ENCODE measurements at regions not wholly inside any gene's neighbourhood (a gene's known extent, or its start where the extent isn't known, plus 50 kb on each side); places are given as distances from the start of the nearest gene placed in this dataset.
"Not testable (repeated sequence)": the region's sequence is repeated elsewhere in the genome, so short reads cannot be mapped to it uniquely, and the experiment has no call there.

DNA sequence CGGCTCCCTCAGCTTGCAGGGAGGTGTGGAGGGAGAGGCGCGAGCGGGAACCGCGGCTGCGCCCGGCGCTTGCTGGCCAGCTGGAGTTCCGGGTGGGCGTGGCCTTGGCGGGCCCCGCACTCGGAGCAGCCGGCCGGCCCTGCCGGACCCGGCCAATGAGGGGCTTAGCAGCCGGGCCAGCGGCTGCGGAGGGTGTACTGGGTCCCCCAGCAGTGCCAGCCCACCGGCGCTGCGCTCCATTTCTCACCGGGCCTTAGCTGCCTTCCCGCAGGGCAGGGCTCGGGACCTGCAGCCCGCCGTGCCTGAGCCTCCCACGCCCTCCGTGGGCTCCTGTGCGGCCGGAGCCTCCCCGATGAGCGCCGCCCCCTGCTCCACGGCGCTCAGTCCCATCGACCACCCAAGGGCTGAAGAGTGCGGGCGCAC lies 206.0 kb downstream of the ZWINT start:
- TF ChIP-seq, protein P1, sequence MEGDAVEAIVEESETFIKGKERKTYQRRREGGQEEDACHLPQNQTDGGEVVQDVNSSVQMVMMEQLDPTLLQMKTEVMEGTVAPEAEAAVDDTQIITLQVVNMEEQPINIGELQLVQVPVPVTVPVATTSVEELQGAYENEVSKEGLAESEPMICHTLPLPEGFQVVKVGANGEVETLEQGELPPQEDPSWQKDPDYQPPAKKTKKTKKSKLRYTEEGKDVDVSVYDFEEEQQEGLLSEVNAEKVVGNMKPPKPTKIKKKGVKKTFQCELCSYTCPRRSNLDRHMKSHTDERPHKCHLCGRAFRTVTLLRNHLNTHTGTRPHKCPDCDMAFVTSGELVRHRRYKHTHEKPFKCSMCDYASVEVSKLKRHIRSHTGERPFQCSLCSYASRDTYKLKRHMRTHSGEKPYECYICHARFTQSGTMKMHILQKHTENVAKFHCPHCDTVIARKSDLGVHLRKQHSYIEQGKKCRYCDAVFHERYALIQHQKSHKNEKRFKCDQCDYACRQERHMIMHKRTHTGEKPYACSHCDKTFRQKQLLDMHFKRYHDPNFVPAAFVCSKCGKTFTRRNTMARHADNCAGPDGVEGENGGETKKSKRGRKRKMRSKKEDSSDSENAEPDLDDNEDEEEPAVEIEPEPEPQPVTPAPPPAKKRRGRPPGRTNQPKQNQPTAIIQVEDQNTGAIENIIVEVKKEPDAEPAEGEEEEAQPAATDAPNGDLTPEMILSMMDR (IDR thresholded peaks at IDR 0.05), result not testable (repeated sequence)
- TF ChIP-seq EZH2, EZH2phosphoT487 (IDR thresholded peaks at IDR 0.05): not testable (repeated sequence)

Data from neural progenitor cell (in vitro differentiated cells).